ENCODE measurements at regions not wholly inside any gene's neighbourhood (a gene's known extent, or its start where the extent isn't known, plus 50 kb on each side); places are given as distances from the start of the nearest gene placed in this dataset.

DNA sequence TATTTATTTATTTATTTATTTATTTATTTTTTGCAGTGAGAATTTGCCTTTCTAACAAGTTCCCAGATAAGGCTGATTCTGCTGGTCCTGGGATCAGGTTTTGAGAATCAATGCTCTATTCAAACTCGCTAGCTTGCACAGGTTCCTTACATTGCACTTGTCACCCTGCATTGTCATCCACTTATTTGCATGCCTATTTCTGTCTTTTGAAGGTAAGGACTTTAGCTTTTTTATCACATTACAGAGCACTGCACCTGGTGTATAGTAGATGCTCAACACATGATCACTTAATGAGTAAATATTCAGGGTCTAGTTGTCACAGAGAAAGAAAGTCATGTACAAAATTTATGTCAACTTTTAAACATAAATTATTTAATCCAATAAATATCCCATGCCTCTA, 219.7 kb upstream of the BTG1 start:
- TF ChIP-seq, protein P1, sequence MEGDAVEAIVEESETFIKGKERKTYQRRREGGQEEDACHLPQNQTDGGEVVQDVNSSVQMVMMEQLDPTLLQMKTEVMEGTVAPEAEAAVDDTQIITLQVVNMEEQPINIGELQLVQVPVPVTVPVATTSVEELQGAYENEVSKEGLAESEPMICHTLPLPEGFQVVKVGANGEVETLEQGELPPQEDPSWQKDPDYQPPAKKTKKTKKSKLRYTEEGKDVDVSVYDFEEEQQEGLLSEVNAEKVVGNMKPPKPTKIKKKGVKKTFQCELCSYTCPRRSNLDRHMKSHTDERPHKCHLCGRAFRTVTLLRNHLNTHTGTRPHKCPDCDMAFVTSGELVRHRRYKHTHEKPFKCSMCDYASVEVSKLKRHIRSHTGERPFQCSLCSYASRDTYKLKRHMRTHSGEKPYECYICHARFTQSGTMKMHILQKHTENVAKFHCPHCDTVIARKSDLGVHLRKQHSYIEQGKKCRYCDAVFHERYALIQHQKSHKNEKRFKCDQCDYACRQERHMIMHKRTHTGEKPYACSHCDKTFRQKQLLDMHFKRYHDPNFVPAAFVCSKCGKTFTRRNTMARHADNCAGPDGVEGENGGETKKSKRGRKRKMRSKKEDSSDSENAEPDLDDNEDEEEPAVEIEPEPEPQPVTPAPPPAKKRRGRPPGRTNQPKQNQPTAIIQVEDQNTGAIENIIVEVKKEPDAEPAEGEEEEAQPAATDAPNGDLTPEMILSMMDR (IDR thresholded peaks at IDR 0.05): no peak
- no peak for TF ChIP-seq EZH2 (IDR thresholded peaks at IDR 0.05)
- no peak for TF ChIP-seq EZH2phosphoT487 (IDR thresholded peaks at IDR 0.05)

Measured in neural progenitor cell (in vitro differentiated cells).